ENCODE measurements at regions not wholly inside any gene's neighbourhood (a gene's known extent, or its start where the extent isn't known, plus 50 kb on each side); places are given as distances from the start of the nearest gene placed in this dataset.
"Not testable (repeated sequence)": the region's sequence is repeated elsewhere in the genome, so short reads cannot be mapped to it uniquely, and the experiment has no call there.

GRCh38 chrX:127221821-127222220, 402.3 kb downstream of the PRR32 start:
- not testable (repeated sequence) for DNase-seq

- DNase-seq: no peak
Measured at GRCh38 chrX:127243654-127244053, 424.1 kb downstream of the PRR32 start.

DNA sequence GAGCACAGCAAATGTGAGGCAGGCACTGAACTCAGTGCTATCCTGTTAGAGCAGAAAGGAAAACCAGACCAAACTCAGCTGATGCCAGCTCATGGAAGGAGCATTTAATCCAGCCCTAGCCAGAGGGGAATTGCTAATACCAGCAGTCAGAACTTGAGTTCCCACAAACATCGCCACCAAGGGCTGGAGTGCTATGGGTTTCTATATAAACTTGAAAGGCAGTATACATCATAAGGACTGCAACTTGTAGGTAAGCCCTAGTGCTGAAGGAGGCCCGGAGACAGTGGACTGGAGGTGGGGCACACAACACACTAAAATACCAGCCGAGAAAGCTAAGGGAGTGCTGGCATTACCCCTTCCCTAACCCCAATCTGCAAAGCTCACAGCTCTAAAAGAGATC, 440.2 kb downstream of the PRR32 start:
- no peak for DNase-seq

DNA sequence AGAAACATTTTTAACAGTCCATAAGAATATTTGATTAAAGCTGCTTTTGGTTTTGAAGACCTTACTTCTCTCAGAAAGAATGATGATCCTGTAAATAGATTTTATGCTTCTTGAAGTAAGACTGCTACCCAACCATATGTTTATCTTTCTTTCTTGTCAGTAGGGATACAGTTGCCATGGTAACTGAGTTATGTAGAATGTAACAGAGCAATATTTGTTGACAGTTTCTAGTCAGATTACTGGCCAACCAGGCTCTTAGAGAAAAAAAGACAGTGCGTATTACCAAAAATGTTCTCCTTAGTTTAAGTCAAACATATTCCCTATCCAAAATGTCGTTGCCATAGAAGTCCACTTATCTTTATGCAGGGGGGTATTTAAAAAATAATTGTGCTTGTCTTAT, 456.8 kb downstream of the PRR32 start:
- no peak for DNase-seq

- no peak for DNase-seq
Measured at GRCh38 chrX:127300511-127300910, 481.0 kb downstream of the PRR32 start.

DNA sequence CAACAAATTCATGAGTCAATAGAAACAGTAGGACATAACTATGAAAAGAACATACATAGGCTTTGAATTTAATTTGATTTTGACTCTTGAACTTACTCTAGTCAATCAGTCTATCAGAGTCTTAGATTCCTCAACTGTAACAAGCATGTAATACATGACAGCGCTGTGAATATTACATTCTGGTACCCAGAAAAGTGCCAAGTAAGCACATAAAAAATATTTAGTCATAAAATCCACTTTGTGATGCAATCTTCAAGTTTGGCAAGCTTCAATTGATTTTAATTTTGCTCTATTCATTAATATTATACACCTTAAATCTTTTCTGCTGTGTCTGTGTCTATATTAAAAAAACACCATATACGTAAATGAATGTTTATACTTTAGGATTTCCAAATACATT, 483.3 kb downstream of the PRR32 start:
- no peak for DNase-seq

DNA sequence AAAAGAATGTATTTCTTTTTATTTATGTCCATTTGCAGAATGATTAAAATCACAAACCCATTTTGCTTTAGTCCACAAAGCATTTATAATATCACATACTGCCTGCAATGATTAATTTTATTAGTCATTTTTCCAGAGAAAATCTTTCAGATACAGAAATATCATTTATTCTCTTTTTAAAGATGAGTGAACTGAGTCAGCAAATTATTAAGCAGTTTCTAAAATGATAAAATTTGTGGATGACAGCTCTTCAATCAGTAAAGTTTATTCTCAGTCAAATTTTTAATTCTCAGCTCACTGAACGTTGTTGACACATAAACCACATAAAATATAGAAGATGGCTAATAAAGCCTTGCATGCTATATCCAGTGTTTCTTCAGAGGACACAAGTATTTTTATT, 485.5 kb downstream of the PRR32 start:
- no peak for DNase-seq

- no peak for DNase-seq
Measured at GRCh38 chrX:127306262-127306661, 486.7 kb downstream of the PRR32 start.

GRCh38 chrX:127313635-127314034, 494.1 kb downstream of the PRR32 start:
- no peak for DNase-seq

- no peak for DNase-seq
Measured at GRCh38 chrX:127317159-127317558, 497.6 kb downstream of the PRR32 start.

- DNase-seq: no peak
Measured at GRCh38 chrX:127324128-127324527, 504.6 kb downstream of the PRR32 start.

Measured in right kidney (tissue), 1 donor.